K562 (cell line): ENCODE measurements at regions not wholly inside any gene's neighbourhood (a gene's known extent, or its start where the extent isn't known, plus 50 kb on each side); places are given as distances from the start of the nearest gene placed in this dataset.

Source experiments
- ATAC-seq: fragments of 200-7000 bp; cut with Tn5 transposase; 3 replicates; pipeline ENCODE4 v1.9.1; 2020; ENCODE audit warnings: moderate library complexity
- BruUV-seq: library from RNA; stranded (reverse); fragments of 400-500 nt; replicated peaks from 2 replicates; lab custom pipeline; 2021; lab: Mats Ljungman, UMichigan
- CTCF ChIA-PET: fragments of 300-600 bp; formaldehyde crosslinking; extraction: SDS; loops from one replicate; lab custom pipeline; 2021; ENCODE audit warnings: low intra/inter-chr PET ratio; lab: Yijun Ruan, JAX
- POLR2A ChIA-PET: fragments of 300-600, 350-650 bp; sonication (Branson Sonifier 250); formaldehyde crosslinking; extraction: SDS; loops from one replicate; lab custom pipeline; 2021; ENCODE audit warnings: antibody characterized with exemption, inconsistent platforms; lab: Yijun Ruan, JAX
- DNase-seq, 4 experiments: peaks; one replicate each; pipeline versions ENCODE4 v3.0.0 to v3.0.0-alpha.2; 2011 to 2018; ENCODE audit warnings: low spot score in 3 of 4, mixed read lengths in 3 of 4; ENCODE audit errors: extremely low read depth in 1 of 4
- FAIRE-seq: peaks from 2 replicates; lab custom pipeline; 2011; peaks lifted over from hg19 to GRCh38; lab: Jason Lieb, UNC
- H2AFZ ChIP-seq: 2 replicates; pipeline ENCODE4 v1.6.0; 2011; ENCODE audit warnings: low read depth, low read length, control low read depth, inconsistent platforms
- H3K27ac ChIP-seq: fragments of 200-600 bp; 3 replicates; pipeline ENCODE4 v1.8.0; 2011; ENCODE audit warnings: low read depth, mild to moderate bottlenecking, control low read depth, inconsistent platforms, low read length, moderate library complexity, mixed read lengths; ENCODE audit errors: extremely low read depth
- H3K27me3 ChIP-seq, 2 experiments: fragments of 300-600 bp in 1 of 2; 2 replicates in 1 of 2; 3 replicates in 1 of 2; pipeline versions ENCODE4 v1.6.0 to v1.8.0; 2011; ENCODE audit warnings: inconsistent platforms in 2 of 2, low read length in 2 of 2, mild to moderate bottlenecking in 1 of 2, mixed read lengths in 1 of 2, moderate library complexity in 1 of 2; ENCODE audit not compliant: control insufficient read depth in 2 of 2, insufficient read depth in 2 of 2
- H3K36me3 ChIP-seq: fragments of 300-600 bp; 3 replicates; pipeline ENCODE4 v1.8.0; 2011; ENCODE audit warnings: mild to moderate bottlenecking, low read length, inconsistent platforms; ENCODE audit not compliant: control insufficient read depth, insufficient read depth
- H3K4me1 ChIP-seq, 2 experiments: fragments of 200-600 bp in 1 of 2; replicated peaks in 1 of 2; 2 replicates in 1 of 2; 3 replicates in 1 of 2; pipeline versions ENCODE4 v1.5.1 to v1.8.0; 2011; ENCODE audit warnings: inconsistent platforms in 2 of 2, low read length in 2 of 2, mild to moderate bottlenecking in 1 of 2, mixed read lengths in 1 of 2, moderate library complexity in 1 of 2; ENCODE audit not compliant: control insufficient read depth in 2 of 2, insufficient read depth in 2 of 2
- H3K4me2 ChIP-seq: 2 replicates; pipeline ENCODE4 v1.6.1; 2011; ENCODE audit warnings: low read length, control low read depth, inconsistent platforms, mixed read lengths; ENCODE audit not compliant: insufficient read depth
- H3K4me3 ChIP-seq: fragments of 200-600 bp; sonication (generic), shearing (Covaris generic); 2 replicates; pipeline ENCODE4 v1.5.1; 2016; ENCODE audit warnings: control low read depth, inconsistent platforms
- H3K79me2 ChIP-seq: fragments of 200-600 bp; 3 replicates; pipeline ENCODE4 v1.8.0; 2011; ENCODE audit warnings: low read length, inconsistent platforms; ENCODE audit not compliant: control insufficient read depth, insufficient read depth
- H3K9ac ChIP-seq, 2 experiments: 2 replicates each; pipeline versions ENCODE4 v1.6.0 to v1.6.1; 2011; ENCODE audit warnings: low read depth in 2 of 2, low read length in 2 of 2, control low read depth in 1 of 2, inconsistent platforms in 1 of 2, mild to moderate bottlenecking in 1 of 2, mixed read lengths in 1 of 2; ENCODE audit not compliant: insufficient read depth in 1 of 2
- H3K9me1 ChIP-seq: one replicate; pipeline ENCODE4 v1.6.0; 2011; ENCODE audit warnings: inconsistent platforms, mild to moderate bottlenecking, low read length, moderate library complexity; ENCODE audit not compliant: control insufficient read depth, insufficient read depth
- H3K9me3 ChIP-seq: replicated peaks from 2 replicates; pipeline ENCODE4 v1.5.1; 2011; ENCODE audit warnings: low read depth, low read length, inconsistent platforms; ENCODE audit not compliant: control insufficient read depth, insufficient read depth
- H4K20me1 ChIP-seq: replicated peaks from 2 replicates; pipeline ENCODE4 v1.6.1; 2011; ENCODE audit warnings: low read length, inconsistent platforms, mixed read lengths; ENCODE audit not compliant: control insufficient read depth, insufficient read depth
- MAZ ChIP-seq, 2 experiments: fragments of 450-650 bp in 1 of 2; sonication (generic) in 1 of 2; formaldehyde crosslinking; IDR thresholded peaks in 1 of 2; conservative IDR thresholded peaks in 1 of 2; 2 replicates each; pipeline versions ENCODE4 v1.4.0 to v1.5.0; 2020; ENCODE audit warnings: mild to moderate bottlenecking in 1 of 2, missing genetic modification reagents in 1 of 2
- SNRNP70 ChIP-seq: fragments of 200-400 bp; formaldehyde crosslinking; optimal IDR thresholded peaks from 2 replicates; pipeline ENCODE3; 2017; ENCODE audit warnings: low read depth, low read length
- WGBS: fragments of 100-300 bp; shearing (Covaris generic); methylation state at CpG from one replicate; pipeline ENCODE4 v1.1.6; 2016; ENCODE audit warnings: low coverage, mixed read lengths; ENCODE audit not compliant: insufficient coverage; ENCODE audit errors: missing lambda C conversion rate; 5-methylcytosine and 5-hydroxymethylcytosine counted together
- in situ Hi-C: fragments of 300-500 bp; cut with MboI; formaldehyde crosslinking; loops from 4 replicates; pipeline ENCODE4 v1.15.0; 2018; ENCODE audit warnings: inconsistent platforms, mixed read lengths
- intact Hi-C: fragments of 100-400 bp; cut with micrococcal nuclease; formaldehyde crosslinking; loops from 2 replicates; pipeline ENCODE4 v1.14.2; 2022
- TF ChIP-seq, protein P1 (sequence below): fragments of 450-650 bp; IDR thresholded peaks from 2 replicates; pipeline ENCODE4 v1.7.0; 2016; ENCODE audit warnings: borderline replicate concordance

DNA sequence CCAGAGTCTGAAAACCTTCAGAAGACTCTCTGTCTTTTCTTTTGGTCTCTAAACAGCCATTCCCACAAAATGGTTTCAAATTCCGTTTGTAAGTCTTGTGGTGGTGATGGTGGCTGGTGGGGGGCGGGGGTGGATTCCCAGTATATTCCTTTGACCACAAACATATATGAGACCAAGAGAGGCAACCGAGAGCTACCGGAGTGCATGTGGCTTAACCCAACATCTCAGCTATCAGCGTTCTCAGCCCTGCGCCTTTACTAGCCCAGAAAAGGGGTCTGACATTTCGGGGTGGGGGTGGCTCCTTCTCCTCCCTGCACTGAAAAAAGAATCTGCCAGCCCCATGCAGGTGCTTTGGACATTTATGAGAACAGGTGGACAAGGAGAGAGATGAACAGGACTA is 621.1 kb downstream of the ACTR3B start:
- TF ChIP-seq SNRNP70 = no peak
- TF ChIP-seq MAZ (CRISPR knock-in tag; conservative IDR thresholded peaks at IDR 0.05 in 1 of 2, IDR thresholded peaks at IDR 0.05 in 1 of 2) = no peak
- TF ChIP-seq, protein P1, sequence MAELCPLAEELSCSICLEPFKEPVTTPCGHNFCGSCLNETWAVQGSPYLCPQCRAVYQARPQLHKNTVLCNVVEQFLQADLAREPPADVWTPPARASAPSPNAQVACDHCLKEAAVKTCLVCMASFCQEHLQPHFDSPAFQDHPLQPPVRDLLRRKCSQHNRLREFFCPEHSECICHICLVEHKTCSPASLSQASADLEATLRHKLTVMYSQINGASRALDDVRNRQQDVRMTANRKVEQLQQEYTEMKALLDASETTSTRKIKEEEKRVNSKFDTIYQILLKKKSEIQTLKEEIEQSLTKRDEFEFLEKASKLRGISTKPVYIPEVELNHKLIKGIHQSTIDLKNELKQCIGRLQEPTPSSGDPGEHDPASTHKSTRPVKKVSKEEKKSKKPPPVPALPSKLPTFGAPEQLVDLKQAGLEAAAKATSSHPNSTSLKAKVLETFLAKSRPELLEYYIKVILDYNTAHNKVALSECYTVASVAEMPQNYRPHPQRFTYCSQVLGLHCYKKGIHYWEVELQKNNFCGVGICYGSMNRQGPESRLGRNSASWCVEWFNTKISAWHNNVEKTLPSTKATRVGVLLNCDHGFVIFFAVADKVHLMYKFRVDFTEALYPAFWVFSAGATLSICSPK = no peak
- H3K9me1 ChIP-seq = no peaks in the 10 kb centered on the region
- H3K4me1 ChIP-seq = peaks cover 0 to 2% of the 10 kb centered on the region in 2 experiments; a peak in 2 of 5 replicates
- H3K4me2 ChIP-seq = no peak overlapping the region
- DNase-seq (no peak), FAIRE-seq (no peak), ATAC-seq (no peak)
- H3K36me3 ChIP-seq = no peaks in the 10 kb centered on the region
- CTCF ChIA-PET = interaction anchor here (0.8 to 2.5 kb wide), 3 partner anchors 188 to 455 kb away, joined by 3 to 10 read pairs (median 4); no protein-coding TSS in a partner anchor
- no peaks in the 10 kb centered on the region for H3K9me3 ChIP-seq
- H4K20me1 ChIP-seq = no peaks in the 10 kb centered on the region
- in situ Hi-C loops (no loop called here), intact Hi-C loops (loop anchor here (1.0 to 10.0 kb wide), 4 partner anchors 302 to 664 kb away; no protein-coding TSS in a partner anchor)
- H3K9ac ChIP-seq = no peak overlapping the region; a peak in 1 of 4 replicates
- H3K27me3 ChIP-seq = no peaks in the 10 kb centered on the region
- H3K4me3 ChIP-seq = no peak overlapping the region
- H2AFZ ChIP-seq = no peak overlapping the region
- H3K27ac ChIP-seq = no peak overlapping the region
- H3K79me2 ChIP-seq = no peaks in the 10 kb centered on the region
- BruUV-seq = no TSS peak
- 63% methylated on average over 7 of the region's 7 CpGs for WGBS
- POLR2A ChIA-PET = interaction anchor here (0.6 to 0.7 kb wide), 2 partner anchors 234 to 493 kb away, joined by 3 read pairs; no protein-coding TSS in a partner anchor
